ENCODE measurements at regions not wholly inside any gene's neighbourhood (a gene's known extent, or its start where the extent isn't known, plus 50 kb on each side); places are given as distances from the start of the nearest gene placed in this dataset.

DNA sequence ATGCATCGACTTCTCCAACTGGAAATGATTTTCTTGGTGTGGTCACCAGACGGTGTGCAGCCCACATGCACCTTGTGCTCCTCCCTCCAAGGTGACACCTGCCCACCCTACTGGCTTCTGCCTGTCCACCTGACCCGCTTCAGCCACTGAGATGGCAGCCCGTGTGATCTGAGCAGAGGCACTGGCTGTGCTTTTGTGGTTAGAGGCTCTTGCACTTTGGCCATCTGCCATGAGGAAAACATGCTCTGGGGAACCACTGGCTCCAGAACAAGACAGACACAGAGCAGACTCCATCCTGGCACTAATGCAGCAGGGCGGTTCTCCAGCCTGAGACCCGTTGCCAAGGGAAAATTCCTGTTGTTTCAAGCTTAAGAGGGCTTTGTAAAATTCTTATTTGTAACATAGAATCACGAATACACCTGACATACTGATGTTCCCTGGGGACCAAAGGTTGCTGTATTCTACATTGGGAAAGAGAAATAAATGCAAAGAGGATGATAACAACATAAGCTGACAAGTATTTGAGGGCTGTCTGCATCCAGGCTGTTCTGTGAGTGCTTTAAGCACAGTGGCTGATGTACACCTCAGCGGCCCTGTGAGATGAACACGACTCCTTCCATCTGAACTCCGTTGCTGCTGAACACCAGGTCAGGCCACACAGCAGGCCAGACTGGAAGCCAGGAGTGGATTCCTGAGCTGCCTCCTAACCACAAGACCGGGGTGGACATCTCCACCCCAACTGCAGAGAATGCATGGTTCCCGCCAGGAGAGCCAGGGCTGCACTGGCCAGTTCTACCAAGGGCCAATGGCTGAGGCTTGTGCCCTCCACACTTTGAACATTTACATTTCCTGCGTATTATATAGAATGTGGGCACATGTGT is 820.4 kb downstream of the GALR1 start:
- no peak for DNase-seq (ENCODE audit: low read depth, low spot score)
- no CpG with 5 or more reads among the region's 13 CpGs for WGBS (ENCODE audit: insufficient coverage, insufficient read length)

GRCh38 chr18:78071166-78071710 is 821.6 kb downstream of the GALR1 start:
- H3K9me3 ChIP-seq (ENCODE audit: control insufficient read depth, insufficient read depth, low read length) = no peaks in the 10 kb centered on the region
- H3K36me3 ChIP-seq (ENCODE audit: control insufficient read depth, insufficient read depth, low read length) = no peaks in the 10 kb centered on the region
- H3K4me1 ChIP-seq (ENCODE audit: control insufficient read depth, insufficient read depth, low read length) = no peaks in the 10 kb centered on the region
- no CpG with 5 or more reads among the region's 19 CpGs for WGBS (ENCODE audit: insufficient coverage, insufficient read length)
- no peak overlapping the region for H3K4me3 ChIP-seq (ENCODE audit: low read length)
- no peak overlapping the region for H3K27ac ChIP-seq (ENCODE audit: low read length)
- DNase-seq (ENCODE audit: low read depth, low spot score) = no peak
- no peaks in the 10 kb centered on the region for H3K27me3 ChIP-seq (ENCODE audit: control insufficient read depth, insufficient read depth, low read length)

More for the DNA sequence above, 820.4 kb downstream of the GALR1 start:
- no peaks in the 10 kb centered on the region for H3K9me3 ChIP-seq (ENCODE audit: control insufficient read depth, insufficient read depth, low read length)
- H3K36me3 ChIP-seq (ENCODE audit: control insufficient read depth, insufficient read depth, low read length) = no peaks in the 10 kb centered on the region
- no peak overlapping the region for H3K27ac ChIP-seq (ENCODE audit: low read length)
- no peaks in the 10 kb centered on the region for H3K4me1 ChIP-seq (ENCODE audit: control insufficient read depth, insufficient read depth, low read length)
- H3K27me3 ChIP-seq (ENCODE audit: control insufficient read depth, insufficient read depth, low read length) = no peaks in the 10 kb centered on the region
- H3K4me3 ChIP-seq (ENCODE audit: low read length) = no peak overlapping the region

DNA sequence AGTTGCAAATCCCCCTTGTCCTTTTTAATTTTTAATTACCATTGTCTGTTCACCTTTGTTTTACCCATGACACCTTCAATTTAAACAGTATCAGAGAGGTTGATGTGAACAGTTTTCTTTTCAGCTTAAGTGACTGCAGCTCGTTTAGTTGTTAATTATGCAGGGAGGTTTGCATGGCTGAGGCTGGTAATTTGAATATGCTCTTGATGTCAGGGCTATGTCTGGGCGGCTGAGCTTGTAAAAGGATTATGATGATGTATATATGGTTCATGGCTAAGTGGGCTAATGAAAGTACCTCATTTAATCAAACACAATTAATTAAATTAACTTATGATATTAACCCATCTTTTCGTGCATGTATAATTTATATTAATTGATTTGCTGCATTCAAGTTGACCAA is 822.1 kb downstream of the GALR1 start:
- H3K36me3 ChIP-seq (ENCODE audit: control insufficient read depth, insufficient read depth, low read length) = no peaks in the 10 kb centered on the region
- no peak for DNase-seq (ENCODE audit: low read depth, low spot score)
- no peaks in the 10 kb centered on the region for H3K27me3 ChIP-seq (ENCODE audit: control insufficient read depth, insufficient read depth, low read length)
- H3K9me3 ChIP-seq (ENCODE audit: control insufficient read depth, insufficient read depth, low read length) = no peaks in the 10 kb centered on the region
- no peak overlapping the region for H3K27ac ChIP-seq (ENCODE audit: low read length)
- no peaks in the 10 kb centered on the region for H3K4me1 ChIP-seq (ENCODE audit: control insufficient read depth, insufficient read depth, low read length)
- no peak overlapping the region for H3K4me3 ChIP-seq (ENCODE audit: low read length)
- WGBS (ENCODE audit: insufficient coverage, insufficient read length) = no CpG with 5 or more reads among the region's 3 CpGs

GRCh38 chr18:78072375-78072774 is 822.7 kb downstream of the GALR1 start:
- Histone ChIP-seq H3K27me3 (ENCODE audit: control insufficient read depth, insufficient read depth, low read length) (no peaks in the 10 kb centered on the region), H3K9me3 (ENCODE audit: control insufficient read depth, insufficient read depth, low read length) (no peaks in the 10 kb centered on the region), H3K27ac (ENCODE audit: low read length) (no peak overlapping the region), H3K4me1 (ENCODE audit: control insufficient read depth, insufficient read depth, low read length) (no peaks in the 10 kb centered on the region), H3K36me3 (ENCODE audit: control insufficient read depth, insufficient read depth, low read length) (no peaks in the 10 kb centered on the region), H3K4me3 (ENCODE audit: low read length) (no peak overlapping the region)
- no peak for DNase-seq (ENCODE audit: low read depth, low spot score)
- WGBS (ENCODE audit: insufficient coverage, insufficient read length) = no CpG with 5 or more reads among the region's 14 CpGs

DNA sequence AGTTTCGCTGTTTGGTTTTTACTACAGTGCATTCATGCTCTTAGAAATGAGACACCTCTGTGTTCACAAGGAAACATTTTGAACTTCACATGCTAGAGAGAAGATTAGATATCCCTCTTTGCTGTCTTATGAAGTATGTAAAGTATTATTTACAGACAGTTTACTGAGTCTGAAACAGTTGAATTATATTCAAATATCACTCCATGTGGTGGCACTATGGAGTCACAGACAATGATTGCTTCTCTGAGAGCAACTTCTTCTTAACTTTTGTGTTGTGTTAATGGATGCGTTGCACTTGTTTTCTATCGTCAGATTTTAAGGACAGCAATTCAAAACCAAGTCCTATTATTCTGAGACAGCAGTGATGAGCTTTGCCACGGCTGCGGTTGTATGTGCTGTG is 823.6 kb downstream of the GALR1 start:
- no peaks in the 10 kb centered on the region for H3K9me3 ChIP-seq (ENCODE audit: control insufficient read depth, insufficient read depth, low read length)
- no peaks in the 10 kb centered on the region for H3K36me3 ChIP-seq (ENCODE audit: control insufficient read depth, insufficient read depth, low read length)
- no peaks in the 10 kb centered on the region for H3K4me1 ChIP-seq (ENCODE audit: control insufficient read depth, insufficient read depth, low read length)
- WGBS (ENCODE audit: insufficient coverage, insufficient read length) = no CpG with 5 or more reads among the region's 5 CpGs
- no peak overlapping the region for H3K27ac ChIP-seq (ENCODE audit: low read length)
- H3K4me3 ChIP-seq (ENCODE audit: low read length) = no peak overlapping the region
- no peaks in the 10 kb centered on the region for H3K27me3 ChIP-seq (ENCODE audit: control insufficient read depth, insufficient read depth, low read length)
- DNase-seq (ENCODE audit: low read depth, low spot score) = no peak

GRCh38 chr18:78074400-78075020 is 824.9 kb downstream of the GALR1 start:
- Histone ChIP-seq H3K36me3 (ENCODE audit: control insufficient read depth, insufficient read depth, low read length) (no peaks in the 10 kb centered on the region), H3K4me1 (ENCODE audit: control insufficient read depth, insufficient read depth, low read length) (no peaks in the 10 kb centered on the region), H3K9me3 (ENCODE audit: control insufficient read depth, insufficient read depth, low read length) (no peaks in the 10 kb centered on the region), H3K27me3 (ENCODE audit: control insufficient read depth, insufficient read depth, low read length) (no peaks in the 10 kb centered on the region), H3K27ac (ENCODE audit: low read length) (no peak overlapping the region), H3K4me3 (ENCODE audit: low read length) (no peak overlapping the region)
- no CpG with 5 or more reads among the region's 12 CpGs for WGBS (ENCODE audit: insufficient coverage, insufficient read length)
- no peak for DNase-seq (ENCODE audit: low read depth, low spot score)

GRCh38 chr18:78080081-78080480 is 830.4 kb downstream of the GALR1 start:
- DNase-seq (ENCODE audit: low read depth, low spot score) = no peak
- peaks cover 1% of the 10 kb centered on the region; the same call in 1 of the 2 replicates for H3K4me1 ChIP-seq (ENCODE audit: control insufficient read depth, insufficient read depth, low read length)
- H3K36me3 ChIP-seq (ENCODE audit: control insufficient read depth, insufficient read depth, low read length) = no peaks in the 10 kb centered on the region
- no peaks in the 10 kb centered on the region for H3K27me3 ChIP-seq (ENCODE audit: control insufficient read depth, insufficient read depth, low read length)
- H3K27ac ChIP-seq (ENCODE audit: low read length) = no peak overlapping the region
- no peak overlapping the region for H3K4me3 ChIP-seq (ENCODE audit: low read length)
- WGBS (ENCODE audit: insufficient coverage, insufficient read length) = no CpG with 5 or more reads among the region's 13 CpGs
- no peaks in the 10 kb centered on the region for H3K9me3 ChIP-seq (ENCODE audit: control insufficient read depth, insufficient read depth, low read length)

- no peak for DNase-seq (ENCODE audit: low read depth, low spot score)
- Histone ChIP-seq H3K4me3 (ENCODE audit: low read length) (no peak overlapping the region), H3K9me3 (ENCODE audit: control insufficient read depth, insufficient read depth, low read length) (no peaks in the 10 kb centered on the region), H3K36me3 (ENCODE audit: control insufficient read depth, insufficient read depth, low read length) (no peaks in the 10 kb centered on the region), H3K4me1 (ENCODE audit: control insufficient read depth, insufficient read depth, low read length) (peaks cover 1% of the 10 kb centered on the region; the same call in 1 of the 2 replicates), H3K27ac (ENCODE audit: low read length) (no peak overlapping the region), H3K27me3 (ENCODE audit: control insufficient read depth, insufficient read depth, low read length) (no peaks in the 10 kb centered on the region)
- WGBS (ENCODE audit: insufficient coverage, insufficient read length) = no CpG with 5 or more reads among the region's 5 CpGs
Measured at GRCh38 chr18:78080761-78081160, 831.1 kb downstream of the GALR1 start.

DNA sequence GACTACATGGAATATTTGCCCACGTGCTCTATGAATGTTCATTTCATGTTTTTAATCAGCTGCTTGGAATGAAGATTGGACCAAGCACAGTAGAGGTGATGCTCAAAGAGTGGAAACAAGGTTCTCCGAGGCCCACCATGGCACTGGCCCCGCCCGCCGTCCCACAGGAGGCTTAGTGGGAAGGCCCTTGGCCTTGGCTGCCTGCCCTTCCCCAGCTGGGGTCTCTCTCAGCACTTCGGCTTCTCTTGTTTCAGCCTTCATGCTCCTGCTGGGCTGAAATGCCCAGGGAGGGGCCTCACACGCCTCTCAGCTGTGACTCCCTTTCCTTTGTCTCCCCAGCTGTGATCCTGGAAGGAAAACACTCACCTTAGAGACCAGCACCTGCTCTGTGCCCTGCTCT is 833.2 kb downstream of the GALR1 start:
- no CpG with 5 or more reads among the region's 7 CpGs for whole genome bisulfite sequencing (ENCODE audit: insufficient coverage, insufficient read length)
- H3K9me3 ChIP-seq (ENCODE audit: control insufficient read depth, insufficient read depth, low read length) = no peaks in the 10 kb centered on the region
- no peak overlapping the region for H3K4me3 ChIP-seq (ENCODE audit: low read length)

GRCh38 chr18:78085241-78086185 is 835.9 kb downstream of the GALR1 start:
- no peak for DNase-seq (ENCODE audit: low read depth, low spot score)
- no peak overlapping the region for H3K27ac ChIP-seq (ENCODE audit: low read length)
- no peak overlapping the region for H3K4me3 ChIP-seq (ENCODE audit: low read length)
- H3K36me3 ChIP-seq (ENCODE audit: control insufficient read depth, insufficient read depth, low read length) = no peaks in the 10 kb centered on the region
- no CpG with 5 or more reads among the region's 43 CpGs for WGBS (ENCODE audit: insufficient coverage, insufficient read length)
- no peaks in the 10 kb centered on the region for H3K27me3 ChIP-seq (ENCODE audit: control insufficient read depth, insufficient read depth, low read length)
- H3K9me3 ChIP-seq (ENCODE audit: control insufficient read depth, insufficient read depth, low read length) = no peaks in the 10 kb centered on the region
- H3K4me1 ChIP-seq (ENCODE audit: control insufficient read depth, insufficient read depth, low read length) = peaks cover 1% of the 10 kb centered on the region; the same call in 1 of the 2 replicates

More for the DNA sequence above, 833.2 kb downstream of the GALR1 start:
- Histone ChIP-seq H3K36me3 (ENCODE audit: control insufficient read depth, insufficient read depth, low read length) (no peaks in the 10 kb centered on the region), H3K4me1 (ENCODE audit: control insufficient read depth, insufficient read depth, low read length) (peaks cover 1% of the 10 kb centered on the region; the same call in 1 of the 2 replicates), H3K27ac (ENCODE audit: low read length) (no peak overlapping the region), H3K27me3 (ENCODE audit: control insufficient read depth, insufficient read depth, low read length) (no peaks in the 10 kb centered on the region)
- DNase-seq (ENCODE audit: low read depth, low spot score) = no peak
